CD4-positive, alpha-beta T cell treated with Interferon gamma for 1 hour (primary cell): ENCODE measurements at regions not wholly inside any gene's neighbourhood (a gene's known extent, or its start where the extent isn't known, plus 50 kb on each side); places are given as distances from the start of the nearest gene placed in this dataset.
"Not testable (repeated sequence)": the region's sequence is repeated elsewhere in the genome, so short reads cannot be mapped to it uniquely, and the experiment has no call there.

Source experiments
- DNase-seq: peaks from one replicate; pipeline ENCODE4 v3.0.0-alpha.2; 2020

GRCh38 chr13:79966059-79966458 is 374.9 kb downstream of the SPRY2 start:
- no peak for DNase-seq

GRCh38 chr13:79946556-79946955 is 394.4 kb downstream of the SPRY2 start:
- no peak for DNase-seq

- no peak for DNase-seq
These were observed 397.4 kb downstream of the SPRY2 start for GRCh38 chr13:79943346-79944023.

- no peak for DNase-seq
These were observed 399.2 kb downstream of the SPRY2 start for GRCh38 chr13:79941752-79942151.

GRCh38 chr13:79939689-79940088 is 401.2 kb downstream of the SPRY2 start:
- DNase-seq, result no peak

GRCh38 chr13:79937771-79938216 is 403.1 kb downstream of the SPRY2 start:
- no peak for DNase-seq

GRCh38 chr13:79937311-79937710 is 403.6 kb downstream of the SPRY2 start:
- DNase-seq, result no peak

GRCh38 chr13:79936368-79937136 is 404.4 kb downstream of the SPRY2 start:
- DNase-seq, result no peak

- DNase-seq, result no peak
These were observed 405.8 kb downstream of the SPRY2 start for GRCh38 chr13:79935121-79935520.

GRCh38 chr13:79933389-79933788 is 407.5 kb downstream of the SPRY2 start:
- no peak for DNase-seq

- no peak for DNase-seq
These were observed 408.4 kb downstream of the SPRY2 start for GRCh38 chr13:79932556-79932955.

GRCh38 chr13:79923973-79924556 is 416.9 kb downstream of the SPRY2 start:
- DNase-seq, result not testable (repeated sequence)

- no peak for DNase-seq
These were observed 421.8 kb downstream of the SPRY2 start for GRCh38 chr13:79919091-79919490.

GRCh38 chr13:79918620-79919019 is 422.3 kb downstream of the SPRY2 start:
- DNase-seq, result no peak

- DNase-seq, result no peak
These were observed 423.3 kb downstream of the SPRY2 start for GRCh38 chr13:79917628-79918027.

- DNase-seq, result no peak
These were observed 425.7 kb downstream of the SPRY2 start for GRCh38 chr13:79915114-79915811.

GRCh38 chr13:79913141-79913827 is 427.6 kb downstream of the SPRY2 start:
- no peak for DNase-seq

GRCh38 chr13:79912403-79912802 is 428.5 kb downstream of the SPRY2 start:
- no peak for DNase-seq

GRCh38 chr13:79910875-79911540 is 429.9 kb downstream of the SPRY2 start:
- DNase-seq, result no peak

GRCh38 chr13:79909644-79910043 is 428.7 kb downstream of the NDFIP2 start:
- no peak for DNase-seq

GRCh38 chr13:79908381-79908780 is 427.4 kb downstream of the NDFIP2 start:
- no peak for DNase-seq

GRCh38 chr13:79907527-79907926 is 426.6 kb downstream of the NDFIP2 start:
- no peak for DNase-seq
